ENCODE measurements at regions not wholly inside any gene's neighbourhood (a gene's known extent, or its start where the extent isn't known, plus 50 kb on each side); places are given as distances from the start of the nearest gene placed in this dataset.

GRCh38 chr7:3229904-3230470 lies 71.1 kb upstream of the SDK1 start:
- Mint-ChIP-seq H3K9me3 (ENCODE audit: low read depth) (peaks cover 18% of the 10 kb centered on the region), H3K36me3 (ENCODE audit: insufficient read depth) (peaks cover 2% of the 10 kb centered on the region), H3K4me3 (ENCODE audit: low read depth) (no peak overlapping the region), H3K4me1 (ENCODE audit: low read depth) (peaks cover 3% of the 10 kb centered on the region), H3K27me3 (peaks cover 5% of the 10 kb centered on the region), H3K27ac (no peak overlapping the region)
- no peak for DNase-seq (ENCODE audit: low spot score, unreplicated experiment)
- no peak for TF ChIP-seq CTCF (IDR thresholded peaks at IDR 0.05; ENCODE audit: unreplicated experiment)

- no peak for DNase-seq (ENCODE audit: low spot score, unreplicated experiment)
- no peak for TF ChIP-seq CTCF (IDR thresholded peaks at IDR 0.05; ENCODE audit: unreplicated experiment)
- Mint-ChIP-seq H3K9me3 (ENCODE audit: low read depth) (peaks cover 17% of the 10 kb centered on the region), H3K4me3 (ENCODE audit: low read depth) (no peak overlapping the region), H3K27me3 (peaks cover 5% of the 10 kb centered on the region), H3K4me1 (ENCODE audit: low read depth) (no peaks in the 10 kb centered on the region), H3K27ac (no peak overlapping the region), H3K36me3 (ENCODE audit: insufficient read depth) (peaks cover 6% of the 10 kb centered on the region)
Measured at GRCh38 chr7:3230908-3231307, 70.1 kb upstream of the SDK1 start.

- peaks cover 12% of the 10 kb centered on the region for H3K9me3 Mint-ChIP-seq (ENCODE audit: low read depth)
- no peak for TF ChIP-seq CTCF (IDR thresholded peaks at IDR 0.05; ENCODE audit: unreplicated experiment)
- no peak overlapping the region for H3K27ac Mint-ChIP-seq
- peaks cover 5% of the 10 kb centered on the region for H3K27me3 Mint-ChIP-seq
- H3K36me3 Mint-ChIP-seq (ENCODE audit: insufficient read depth) = peaks cover 3% of the 10 kb centered on the region
- H3K4me3 Mint-ChIP-seq (ENCODE audit: low read depth) = no peak overlapping the region
- DNase-seq (ENCODE audit: low spot score, unreplicated experiment) = no peak
- H3K4me1 Mint-ChIP-seq (ENCODE audit: low read depth) = no peaks in the 10 kb centered on the region
Measured at GRCh38 chr7:3232228-3232627, 68.8 kb upstream of the SDK1 start.

- Mint-ChIP-seq H3K4me3 (ENCODE audit: low read depth) (no peak overlapping the region), H3K27ac (no peak overlapping the region), H3K36me3 (ENCODE audit: insufficient read depth) (peaks cover 3% of the 10 kb centered on the region), H3K9me3 (ENCODE audit: low read depth) (peaks cover 12% of the 10 kb centered on the region), H3K4me1 (ENCODE audit: low read depth) (no peaks in the 10 kb centered on the region), H3K27me3 (peaks cover 5% of the 10 kb centered on the region)
- TF ChIP-seq CTCF (IDR thresholded peaks at IDR 0.05; ENCODE audit: unreplicated experiment) = no peak
- DNase-seq (ENCODE audit: low spot score, unreplicated experiment) = no peak
Measured at GRCh38 chr7:3233301-3233700, 67.8 kb upstream of the SDK1 start.

- no peaks in the 10 kb centered on the region for H3K4me1 Mint-ChIP-seq (ENCODE audit: low read depth)
- H3K9me3 Mint-ChIP-seq (ENCODE audit: low read depth) = peaks cover 12% of the 10 kb centered on the region
- peaks cover 5% of the 10 kb centered on the region for H3K27me3 Mint-ChIP-seq
- peaks cover 3% of the 10 kb centered on the region for H3K36me3 Mint-ChIP-seq (ENCODE audit: insufficient read depth)
- no peak for TF ChIP-seq CTCF (IDR thresholded peaks at IDR 0.05; ENCODE audit: unreplicated experiment)
- no peak overlapping the region for H3K27ac Mint-ChIP-seq
- H3K4me3 Mint-ChIP-seq (ENCODE audit: low read depth) = no peak overlapping the region
- no peak for DNase-seq (ENCODE audit: low spot score, unreplicated experiment)
Measured at GRCh38 chr7:3234051-3234450, 67.0 kb upstream of the SDK1 start.
